GM12873 (cell line): ENCODE measurements at regions not wholly inside any gene's neighbourhood (a gene's known extent, or its start where the extent isn't known, plus 50 kb on each side); places are given as distances from the start of the nearest gene placed in this dataset.

Source experiments
- CTCF ChIP-seq: IDR thresholded peaks from 2 replicates; pipeline ENCODE4 v1.5.1; 2012; ENCODE audit warnings: low read depth, mild to moderate bottlenecking, moderate library complexity, low read length, control low read depth; ENCODE audit not compliant: insufficient read depth; ENCODE audit errors: missing control alignments

- TF ChIP-seq CTCF: no peak
These were observed 768.8 kb upstream of the NOVA1 start for GRCh38 chr14:27366596-27366995.

GRCh38 chr14:27367345-27367744 lies 769.5 kb upstream of the NOVA1 start:
- TF ChIP-seq CTCF: no peak

GRCh38 chr14:27370074-27370473 lies 772.2 kb upstream of the NOVA1 start:
- TF ChIP-seq CTCF: no peak

DNA sequence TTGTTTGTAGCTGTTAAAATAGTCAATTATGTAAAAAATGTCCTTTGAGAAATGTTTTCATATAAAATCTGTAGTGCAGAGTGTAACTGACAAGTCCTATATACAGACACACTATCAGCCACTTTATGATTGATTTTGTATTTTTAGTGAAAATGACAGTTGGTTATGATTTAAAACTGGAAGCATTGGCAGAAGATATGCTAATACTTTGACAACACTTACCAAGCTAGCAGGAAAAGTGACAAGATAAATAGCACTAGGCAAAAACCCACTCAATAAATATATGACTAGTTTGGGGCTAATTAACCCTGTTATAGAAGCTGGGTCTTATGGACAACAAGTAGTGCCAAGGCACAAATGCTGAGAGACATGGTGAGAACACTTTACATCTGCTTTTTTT lies 772.9 kb upstream of the NOVA1 start:
- TF ChIP-seq CTCF: no peak

DNA sequence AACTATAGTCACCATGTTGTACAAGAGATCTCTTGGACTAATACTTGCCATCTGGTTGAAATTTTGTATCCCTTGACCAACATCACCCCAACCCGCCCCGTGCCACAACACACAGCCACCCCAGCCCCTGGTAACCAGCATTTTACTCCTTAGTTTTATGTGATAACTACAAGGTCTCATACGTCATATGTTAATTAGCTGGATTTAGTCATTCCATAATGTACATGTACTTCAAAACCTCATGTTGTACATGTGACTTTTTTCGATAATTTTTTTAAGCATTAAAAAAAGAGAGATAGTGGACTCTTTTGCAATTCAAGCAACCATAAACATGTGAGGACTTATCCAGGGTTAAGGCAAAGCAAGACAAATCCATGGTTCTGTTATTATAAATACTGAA lies 773.4 kb upstream of the NOVA1 start:
- TF ChIP-seq CTCF: no peak

DNA sequence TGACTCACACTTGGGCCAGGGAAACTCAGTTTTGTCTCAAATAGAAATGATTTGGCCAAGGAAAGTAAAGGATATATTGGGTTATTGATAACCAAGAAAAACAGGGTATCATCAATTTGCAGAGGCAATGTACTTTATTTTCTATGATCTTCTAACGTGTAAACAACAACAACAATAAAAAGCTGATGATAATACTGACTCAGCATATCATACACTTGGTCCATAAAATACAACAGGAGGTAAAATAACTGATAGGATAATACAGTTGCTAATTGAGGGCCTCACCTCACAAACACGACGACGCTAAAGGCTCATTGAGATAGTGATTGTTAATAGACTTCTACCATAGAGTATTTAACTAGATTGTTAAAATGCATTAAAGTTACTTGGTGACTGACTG lies 774.0 kb upstream of the NOVA1 start:
- TF ChIP-seq CTCF: no peak

DNA sequence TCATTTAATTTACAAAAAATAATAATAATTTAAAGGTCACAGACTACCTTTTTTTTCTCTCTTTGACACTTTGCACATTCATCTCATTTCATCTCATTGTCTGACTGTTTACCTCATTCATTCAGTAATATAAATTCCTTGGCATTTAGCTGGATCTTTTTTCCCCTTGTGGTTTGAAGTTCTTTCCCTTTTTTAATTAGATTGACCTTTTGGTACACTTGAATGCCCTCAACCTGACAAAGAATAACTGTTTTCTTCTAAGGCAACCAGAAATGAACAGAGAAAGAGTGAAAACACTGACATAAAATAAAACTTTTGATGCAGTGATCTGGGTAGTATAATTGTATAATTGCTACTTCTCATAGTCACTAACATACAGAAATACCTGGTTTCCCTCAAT lies 774.9 kb upstream of the NOVA1 start:
- TF ChIP-seq CTCF: no peak

GRCh38 chr14:27384124-27384523 lies 786.3 kb upstream of the NOVA1 start:
- TF ChIP-seq CTCF: no peak
